Astrocyte (in vitro differentiated cells and primary cell): ENCODE measurements at regions not wholly inside any gene's neighbourhood (a gene's known extent, or its start where the extent isn't known, plus 50 kb on each side); places are given as distances from the start of the nearest gene placed in this dataset.

Source experiments
- DNase-seq: peaks from one replicate; pipeline ENCODE4 v3.0.0-alpha.2; 2010; ENCODE audit warnings: low read depth
- FAIRE-seq: peaks from 2 replicates; lab custom pipeline; 2011; peaks lifted over from hg19 to GRCh38; lab: Jason Lieb, UNC
- H2AFZ ChIP-seq: 2 replicates; pipeline ENCODE4 v1.6.0; 2012; ENCODE audit warnings: low read depth, low read length, inconsistent platforms
- H3K27ac ChIP-seq: 2 replicates; pipeline ENCODE4 v1.5.1; 2011; ENCODE audit warnings: low read depth, low read length, inconsistent platforms
- H3K27me3 ChIP-seq: 2 replicates; pipeline ENCODE4 v1.6.0; 2011; ENCODE audit warnings: low read length, inconsistent platforms; ENCODE audit not compliant: insufficient read depth
- H3K36me3 ChIP-seq: 2 replicates; pipeline ENCODE4 v1.5.1; 2011; ENCODE audit warnings: low read length, inconsistent platforms; ENCODE audit not compliant: insufficient read depth
- H3K4me1 ChIP-seq: 2 replicates; pipeline ENCODE4 v1.5.1; 2011; ENCODE audit warnings: low read length, inconsistent platforms; ENCODE audit not compliant: insufficient read depth
- H3K4me2 ChIP-seq: 2 replicates; pipeline ENCODE4 v1.6.0; 2012; ENCODE audit warnings: low read length, inconsistent platforms
- H3K4me3 ChIP-seq: 2 replicates; pipeline ENCODE4 v1.5.1; 2011; ENCODE audit warnings: low read depth, mild to moderate bottlenecking, low read length, inconsistent platforms; ENCODE audit not compliant: insufficient read depth
- H3K79me2 ChIP-seq: 2 replicates; pipeline ENCODE4 v1.6.0; 2012; ENCODE audit warnings: mild to moderate bottlenecking, low read length, inconsistent platforms; ENCODE audit not compliant: insufficient read depth
- H3K9ac ChIP-seq: 2 replicates; pipeline ENCODE4 v1.6.0; 2012; ENCODE audit warnings: mild to moderate bottlenecking, low read length, inconsistent platforms
- H3K9me3 ChIP-seq: 2 replicates; pipeline ENCODE4 v1.5.1; 2012; ENCODE audit warnings: low read depth, mild to moderate bottlenecking, low read length, inconsistent platforms; ENCODE audit not compliant: insufficient read depth
- H4K20me1 ChIP-seq: 2 replicates; pipeline ENCODE4 v1.6.0; 2012; ENCODE audit warnings: low read length, inconsistent platforms; ENCODE audit not compliant: insufficient read depth
- H3K27ac Mint-ChIP-seq: one replicate; pipeline ENCODE4 v1.8.0; 2021; ENCODE audit warnings: mild to moderate bottlenecking, mixed read lengths; ENCODE audit not compliant: unreplicated experiment
- H3K27me3 Mint-ChIP-seq: one replicate; pipeline ENCODE4 v1.8.0; 2021; ENCODE audit warnings: low read depth, mixed read lengths; ENCODE audit not compliant: unreplicated experiment
- H3K36me3 Mint-ChIP-seq: one replicate; pipeline ENCODE4 v1.8.0; 2021; ENCODE audit warnings: low read depth, mixed read lengths; ENCODE audit not compliant: unreplicated experiment
- H3K4me1 Mint-ChIP-seq: one replicate; pipeline ENCODE4 v1.8.0; 2021; ENCODE audit warnings: low read depth, mixed read lengths; ENCODE audit not compliant: unreplicated experiment
- H3K4me3 Mint-ChIP-seq: one replicate; pipeline ENCODE4 v1.8.0; 2021; ENCODE audit warnings: mild to moderate bottlenecking, moderate library complexity, mixed read lengths; ENCODE audit not compliant: unreplicated experiment
- H3K9me3 Mint-ChIP-seq: one replicate; pipeline ENCODE4 v1.8.0; 2021; ENCODE audit warnings: mild to moderate bottlenecking, mixed read lengths; ENCODE audit not compliant: unreplicated experiment
- EZH2 ChIP-seq: IDR thresholded peaks from 2 replicates; pipeline ENCODE4 v1.6.1; 2012; ENCODE audit warnings: mild to moderate bottlenecking, low read length, inconsistent platforms; ENCODE audit not compliant: insufficient read depth
- TF ChIP-seq, protein P1 (sequence below): IDR thresholded peaks from 2 replicates; pipeline ENCODE4 v1.5.1; 2011; ENCODE audit warnings: low read depth, mild to moderate bottlenecking, inconsistent platforms, low read length, moderate library complexity; ENCODE audit not compliant: insufficient read depth

DNA sequence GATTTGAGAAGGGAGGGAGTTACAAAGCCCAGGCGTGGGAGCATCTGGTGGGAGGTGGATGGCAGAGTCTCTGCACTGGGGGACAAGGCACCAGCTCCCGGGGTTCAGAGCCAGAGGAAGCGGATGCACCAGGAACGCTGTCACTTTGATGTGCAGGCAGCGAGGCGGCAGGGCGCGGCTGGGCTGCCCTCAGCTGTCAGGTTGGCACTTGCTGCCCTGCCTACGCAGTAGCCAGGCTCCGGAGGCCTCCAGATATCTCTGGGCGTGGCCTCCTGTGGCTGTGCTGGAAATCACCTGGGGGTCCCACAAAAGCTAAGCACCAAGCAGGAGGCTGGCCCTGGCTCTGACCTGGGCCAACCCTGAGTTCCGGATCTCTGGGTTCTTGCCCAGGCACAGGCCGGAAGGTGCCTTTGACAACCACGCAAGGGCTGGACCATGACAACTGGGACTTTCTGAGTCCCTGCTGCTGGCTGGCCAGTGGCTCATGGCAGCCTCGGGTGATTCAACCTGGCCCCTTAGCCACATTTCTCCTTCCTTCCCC lies 62.1 kb upstream of the MAP1LC3B2 start:
- no peaks in the 10 kb centered on the region for H3K27me3 ChIP-seq
- H3K36me3 Mint-ChIP-seq = no peaks in the 10 kb centered on the region
- no peak overlapping the region for H3K27ac Mint-ChIP-seq
- H3K4me3 ChIP-seq = no peak overlapping the region
- DNase-seq (no peak), FAIRE-seq (no peak)
- peaks cover 2% of the 10 kb centered on the region for H3K9me3 Mint-ChIP-seq
- no peak overlapping the region for H3K27ac ChIP-seq
- H3K9ac ChIP-seq = no peak overlapping the region
- no peak overlapping the region for H2AFZ ChIP-seq
- H3K4me3 Mint-ChIP-seq = no peak overlapping the region
- H3K4me1 Mint-ChIP-seq = peaks cover 9% of the 10 kb centered on the region
- peaks cover 2% of the 10 kb centered on the region for H3K27me3 Mint-ChIP-seq
- peaks cover 7% of the 10 kb centered on the region for H3K4me1 ChIP-seq
- no peaks in the 10 kb centered on the region for H4K20me1 ChIP-seq
- TF ChIP-seq, protein P1, sequence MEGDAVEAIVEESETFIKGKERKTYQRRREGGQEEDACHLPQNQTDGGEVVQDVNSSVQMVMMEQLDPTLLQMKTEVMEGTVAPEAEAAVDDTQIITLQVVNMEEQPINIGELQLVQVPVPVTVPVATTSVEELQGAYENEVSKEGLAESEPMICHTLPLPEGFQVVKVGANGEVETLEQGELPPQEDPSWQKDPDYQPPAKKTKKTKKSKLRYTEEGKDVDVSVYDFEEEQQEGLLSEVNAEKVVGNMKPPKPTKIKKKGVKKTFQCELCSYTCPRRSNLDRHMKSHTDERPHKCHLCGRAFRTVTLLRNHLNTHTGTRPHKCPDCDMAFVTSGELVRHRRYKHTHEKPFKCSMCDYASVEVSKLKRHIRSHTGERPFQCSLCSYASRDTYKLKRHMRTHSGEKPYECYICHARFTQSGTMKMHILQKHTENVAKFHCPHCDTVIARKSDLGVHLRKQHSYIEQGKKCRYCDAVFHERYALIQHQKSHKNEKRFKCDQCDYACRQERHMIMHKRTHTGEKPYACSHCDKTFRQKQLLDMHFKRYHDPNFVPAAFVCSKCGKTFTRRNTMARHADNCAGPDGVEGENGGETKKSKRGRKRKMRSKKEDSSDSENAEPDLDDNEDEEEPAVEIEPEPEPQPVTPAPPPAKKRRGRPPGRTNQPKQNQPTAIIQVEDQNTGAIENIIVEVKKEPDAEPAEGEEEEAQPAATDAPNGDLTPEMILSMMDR = no peak
- TF ChIP-seq EZH2 = no peak
- no peaks in the 10 kb centered on the region for H3K79me2 ChIP-seq
- no peaks in the 10 kb centered on the region for H3K36me3 ChIP-seq
- H3K4me2 ChIP-seq = no peak overlapping the region
- no peaks in the 10 kb centered on the region for H3K9me3 ChIP-seq

DNA sequence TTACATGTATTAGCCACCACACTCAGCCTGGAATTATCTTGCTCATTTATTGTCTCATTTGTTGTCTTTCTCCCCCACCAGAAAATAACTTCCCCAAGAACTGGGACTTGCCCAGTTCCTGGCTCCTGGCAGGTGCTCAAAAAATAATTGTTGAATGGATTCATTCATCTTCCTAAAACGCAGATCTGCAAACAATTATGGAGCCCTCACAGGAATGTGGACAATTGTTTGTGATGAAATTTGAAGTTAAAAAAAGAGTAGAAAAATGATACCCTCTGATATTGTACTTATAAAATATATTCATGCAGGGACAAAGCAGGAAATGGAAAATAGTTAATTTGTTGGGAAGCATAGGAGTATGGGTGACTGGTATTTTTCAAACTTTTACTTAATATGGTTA lies 60.7 kb upstream of the MAP1LC3B2 start:
- Mint-ChIP-seq H3K4me1 (peaks cover 6% of the 10 kb centered on the region), H3K27me3 (peaks cover 2% of the 10 kb centered on the region)
- no peak overlapping the region for H3K4me2 ChIP-seq

More for the DNA sequence above, 60.7 kb upstream of the MAP1LC3B2 start:
- Histone ChIP-seq H3K4me3 (no peak overlapping the region), H3K27me3 (no peaks in the 10 kb centered on the region), H3K9me3 (no peaks in the 10 kb centered on the region), H3K36me3 (no peaks in the 10 kb centered on the region), H3K9ac (no peak overlapping the region), H3K4me1 (peaks cover 7% of the 10 kb centered on the region), H2AFZ (no peak overlapping the region), H3K27ac (no peak overlapping the region), H4K20me1 (no peaks in the 10 kb centered on the region), H3K79me2 (no peaks in the 10 kb centered on the region)
- FAIRE-seq (no peak), DNase-seq (no peak)
- Mint-ChIP-seq H3K36me3 (peaks cover 2% of the 10 kb centered on the region), H3K4me3 (no peak overlapping the region), H3K27ac (no peak overlapping the region), H3K9me3 (peaks cover 2% of the 10 kb centered on the region)
- no peak for TF ChIP-seq EZH2
- TF ChIP-seq, protein P1 = no peak
